A673 (cell line): ENCODE measurements at regions not wholly inside any gene's neighbourhood (a gene's known extent, or its start where the extent isn't known, plus 50 kb on each side); places are given as distances from the start of the nearest gene placed in this dataset.
"Not testable (repeated sequence)": the region's sequence is repeated elsewhere in the genome, so short reads cannot be mapped to it uniquely, and the experiment has no call there.

Experiments
- EZH2 ChIP-seq: fragments of 200-600 bp; sonication (generic); IDR thresholded peaks from 2 replicates; pipeline ENCODE4 v1.6.1; 2017; ENCODE audit warnings: borderline replicate concordance, low read depth, mild to moderate bottlenecking, mixed read lengths, antibody characterized with exemption, low read length; ENCODE audit not compliant: poor library complexity, severe bottlenecking
- TF ChIP-seq, protein P1 (sequence below): fragments of 300-800, 200-600 bp; sonication (generic); conservative IDR thresholded peaks from 2 replicates; pipeline ENCODE4 v1.5.1; 2017; ENCODE audit warnings: low read depth, mild to moderate bottlenecking, antibody characterized with exemption, low read length, moderate library complexity, mixed read lengths

DNA sequence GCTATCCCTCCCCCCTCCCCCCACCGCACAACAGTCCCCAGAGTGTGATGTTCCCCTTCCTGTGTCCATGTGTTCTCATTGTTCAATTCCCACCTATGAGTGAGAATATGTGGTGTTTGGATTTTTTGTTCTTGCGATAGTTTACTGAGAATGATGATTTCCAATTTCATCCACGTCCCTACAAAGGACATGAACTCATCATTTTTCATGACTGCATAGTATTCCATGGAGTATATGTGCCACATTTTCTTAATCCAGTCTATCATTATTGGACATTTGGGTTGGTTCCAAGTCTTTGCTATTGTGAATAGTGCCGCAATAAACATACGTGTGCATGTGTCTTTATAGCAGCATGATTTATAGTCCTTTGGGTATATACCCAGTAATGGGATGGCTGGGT, 342.0 kb upstream of the KIAA1217 start:
- TF ChIP-seq, protein P1, sequence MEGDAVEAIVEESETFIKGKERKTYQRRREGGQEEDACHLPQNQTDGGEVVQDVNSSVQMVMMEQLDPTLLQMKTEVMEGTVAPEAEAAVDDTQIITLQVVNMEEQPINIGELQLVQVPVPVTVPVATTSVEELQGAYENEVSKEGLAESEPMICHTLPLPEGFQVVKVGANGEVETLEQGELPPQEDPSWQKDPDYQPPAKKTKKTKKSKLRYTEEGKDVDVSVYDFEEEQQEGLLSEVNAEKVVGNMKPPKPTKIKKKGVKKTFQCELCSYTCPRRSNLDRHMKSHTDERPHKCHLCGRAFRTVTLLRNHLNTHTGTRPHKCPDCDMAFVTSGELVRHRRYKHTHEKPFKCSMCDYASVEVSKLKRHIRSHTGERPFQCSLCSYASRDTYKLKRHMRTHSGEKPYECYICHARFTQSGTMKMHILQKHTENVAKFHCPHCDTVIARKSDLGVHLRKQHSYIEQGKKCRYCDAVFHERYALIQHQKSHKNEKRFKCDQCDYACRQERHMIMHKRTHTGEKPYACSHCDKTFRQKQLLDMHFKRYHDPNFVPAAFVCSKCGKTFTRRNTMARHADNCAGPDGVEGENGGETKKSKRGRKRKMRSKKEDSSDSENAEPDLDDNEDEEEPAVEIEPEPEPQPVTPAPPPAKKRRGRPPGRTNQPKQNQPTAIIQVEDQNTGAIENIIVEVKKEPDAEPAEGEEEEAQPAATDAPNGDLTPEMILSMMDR, result not testable (repeated sequence)
- TF ChIP-seq EZH2, result not testable (repeated sequence)
